ENCODE measurements at regions not wholly inside any gene's neighbourhood (a gene's known extent, or its start where the extent isn't known, plus 50 kb on each side); places are given as distances from the start of the nearest gene placed in this dataset.

DNA sequence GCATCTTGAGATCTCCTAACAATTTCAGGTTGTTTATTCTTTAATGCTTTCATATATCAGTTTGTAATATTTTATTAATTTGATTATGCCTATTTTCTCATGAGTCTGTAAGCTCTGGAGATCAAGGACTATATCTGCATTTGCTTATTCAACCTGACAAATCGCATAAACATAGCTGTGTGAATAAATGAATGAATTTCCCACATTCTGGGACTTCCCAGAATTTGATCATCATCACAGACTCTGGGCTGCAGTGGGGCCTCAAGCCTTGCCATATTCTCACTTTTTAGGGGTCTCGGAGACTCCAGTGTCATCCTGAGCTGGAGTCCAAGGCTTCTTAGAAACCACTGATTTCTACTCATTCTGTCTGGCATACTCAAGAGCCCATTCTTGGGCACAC, 180.5 kb downstream of the DAD1 start:
- TF ChIP-seq ZNF274 (IDR thresholded peaks at IDR 0.05; ENCODE audit: low read depth, low read length) (no peak), YY1 (IDR thresholded peaks at IDR 0.05; ENCODE audit: insufficient read depth, insufficient read length) (no peak)

All from NT2/D1 (cell line).